Ovary (tissue), 3 donors: ENCODE measurements at regions not wholly inside any gene's neighbourhood (a gene's known extent, or its start where the extent isn't known, plus 50 kb on each side); places are given as distances from the start of the nearest gene placed in this dataset.
"Not testable (repeated sequence)": the region's sequence is repeated elsewhere in the genome, so short reads cannot be mapped to it uniquely, and the experiment has no call there.

Experiments used
- EP300 ChIP-seq: sonication (generic); formaldehyde crosslinking; IDR thresholded peaks from one replicate; pipeline ENCODE4 v1.6.1; 2017; ENCODE audit warnings: antibody characterized with exemption
- TF ChIP-seq, protein P1 (sequence below), 3 donors: fragments of 450-650 bp in 2 of 3; fragments of 200-600 bp in 1 of 3; IDR thresholded peaks; one replicate each; pipeline versions ENCODE4 v1.5.1 to v1.8.0; 2016 to 2022; ENCODE audit warnings: antibody characterized with exemption in 3 of 3, mild to moderate bottlenecking in 1 of 3
- donor health status: DM: no; HTN: no; CAD: no.

DNA sequence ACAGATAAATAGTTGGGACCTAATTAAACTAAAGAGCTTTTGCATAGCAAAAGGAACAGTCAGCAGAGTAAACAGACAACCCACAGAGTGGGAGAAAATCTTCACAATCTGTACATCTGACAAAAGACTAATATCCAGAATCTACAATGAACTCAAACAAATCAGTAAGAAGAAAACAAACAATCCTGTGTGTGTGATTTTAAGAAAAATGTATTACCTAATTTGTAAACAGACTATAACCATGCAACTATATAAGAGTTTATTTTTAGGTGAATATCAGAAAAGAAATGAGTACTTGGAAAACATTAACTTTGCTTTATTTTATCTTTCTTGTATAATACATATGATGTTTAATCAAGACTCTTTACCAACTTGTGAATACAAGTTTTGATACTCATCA is 929.5 kb upstream of the LRFN5 start:
- not testable (repeated sequence) for TF ChIP-seq EP300
- TF ChIP-seq, protein P1, sequence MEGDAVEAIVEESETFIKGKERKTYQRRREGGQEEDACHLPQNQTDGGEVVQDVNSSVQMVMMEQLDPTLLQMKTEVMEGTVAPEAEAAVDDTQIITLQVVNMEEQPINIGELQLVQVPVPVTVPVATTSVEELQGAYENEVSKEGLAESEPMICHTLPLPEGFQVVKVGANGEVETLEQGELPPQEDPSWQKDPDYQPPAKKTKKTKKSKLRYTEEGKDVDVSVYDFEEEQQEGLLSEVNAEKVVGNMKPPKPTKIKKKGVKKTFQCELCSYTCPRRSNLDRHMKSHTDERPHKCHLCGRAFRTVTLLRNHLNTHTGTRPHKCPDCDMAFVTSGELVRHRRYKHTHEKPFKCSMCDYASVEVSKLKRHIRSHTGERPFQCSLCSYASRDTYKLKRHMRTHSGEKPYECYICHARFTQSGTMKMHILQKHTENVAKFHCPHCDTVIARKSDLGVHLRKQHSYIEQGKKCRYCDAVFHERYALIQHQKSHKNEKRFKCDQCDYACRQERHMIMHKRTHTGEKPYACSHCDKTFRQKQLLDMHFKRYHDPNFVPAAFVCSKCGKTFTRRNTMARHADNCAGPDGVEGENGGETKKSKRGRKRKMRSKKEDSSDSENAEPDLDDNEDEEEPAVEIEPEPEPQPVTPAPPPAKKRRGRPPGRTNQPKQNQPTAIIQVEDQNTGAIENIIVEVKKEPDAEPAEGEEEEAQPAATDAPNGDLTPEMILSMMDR (IDR thresholded peaks at IDR 0.05): not testable (repeated sequence)
